Adipocyte (in vitro differentiated cells): ENCODE measurements at regions not wholly inside any gene's neighbourhood (a gene's known extent, or its start where the extent isn't known, plus 50 kb on each side); places are given as distances from the start of the nearest gene placed in this dataset.
"Not testable (repeated sequence)": the region's sequence is repeated elsewhere in the genome, so short reads cannot be mapped to it uniquely, and the experiment has no call there.

ENCODE experiments used
- DNase-seq: peaks from one replicate; pipeline ENCODE4 v3.0.0-alpha.2; 2015; ENCODE audit warnings: low read depth
- H3K27me3 ChIP-seq: replicated peaks from 2 replicates; pipeline ENCODE4 v1.7.0; 2013; ENCODE audit warnings: mild to moderate bottlenecking, low read length, moderate library complexity; ENCODE audit not compliant: control insufficient read depth, insufficient read depth
- H3K36me3 ChIP-seq: 2 replicates; pipeline ENCODE4 v1.7.0; 2013; ENCODE audit warnings: low read length, mild to moderate bottlenecking, moderate library complexity; ENCODE audit not compliant: control insufficient read depth, insufficient read depth, severe bottlenecking
- H3K4me1 ChIP-seq: 2 replicates; pipeline ENCODE4 v1.7.0; 2013; ENCODE audit warnings: mild to moderate bottlenecking, low read length, moderate library complexity; ENCODE audit not compliant: control insufficient read depth, insufficient read depth
- H3K4me3 ChIP-seq: 2 replicates; pipeline ENCODE4 v1.7.0; 2013; ENCODE audit warnings: mild to moderate bottlenecking, low read length, moderate library complexity
- H3K9ac ChIP-seq: 2 replicates; pipeline ENCODE4 v1.7.0; 2013; ENCODE audit warnings: mild to moderate bottlenecking, low read length, moderate library complexity
- H3K9me3 ChIP-seq: 2 replicates; pipeline ENCODE4 v1.7.0; 2013; ENCODE audit warnings: mild to moderate bottlenecking, low read length, moderate library complexity; ENCODE audit not compliant: control insufficient read depth

- DNase-seq, H3K9ac ChIP-seq, H3K9me3 ChIP-seq, H3K4me1 ChIP-seq, H3K4me3 ChIP-seq, H3K27me3 ChIP-seq, H3K36me3 ChIP-seq: not testable (repeated sequence)
Observed at GRCh38 chr15:20060838-20061237, 480.8 kb downstream of the GOLGA6L6 start.

DNA sequence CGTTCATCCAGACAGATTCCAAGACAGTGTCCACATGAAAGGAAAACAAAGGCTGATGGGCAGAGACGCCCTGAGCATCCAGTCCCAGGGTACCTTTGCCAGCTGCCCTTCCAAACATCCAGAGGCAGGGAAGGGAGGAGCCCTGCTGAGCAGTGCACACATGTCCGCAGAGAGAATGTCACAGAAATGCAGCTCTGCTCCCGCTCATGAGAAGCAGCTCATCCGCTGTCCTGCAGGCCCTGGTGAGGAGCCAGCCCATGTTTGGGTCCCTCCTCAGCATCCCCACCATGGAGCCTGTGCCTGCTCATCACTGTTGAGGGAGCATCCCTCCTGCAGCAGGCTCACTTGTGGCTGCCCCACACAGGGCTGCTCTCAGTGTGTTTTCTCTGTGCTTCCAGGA, 484.7 kb downstream of the GOLGA6L6 start:
- H3K4me1 ChIP-seq, H3K4me3 ChIP-seq, DNase-seq, H3K36me3 ChIP-seq, H3K9ac ChIP-seq, H3K9me3 ChIP-seq, H3K27me3 ChIP-seq: not testable (repeated sequence)

DNA sequence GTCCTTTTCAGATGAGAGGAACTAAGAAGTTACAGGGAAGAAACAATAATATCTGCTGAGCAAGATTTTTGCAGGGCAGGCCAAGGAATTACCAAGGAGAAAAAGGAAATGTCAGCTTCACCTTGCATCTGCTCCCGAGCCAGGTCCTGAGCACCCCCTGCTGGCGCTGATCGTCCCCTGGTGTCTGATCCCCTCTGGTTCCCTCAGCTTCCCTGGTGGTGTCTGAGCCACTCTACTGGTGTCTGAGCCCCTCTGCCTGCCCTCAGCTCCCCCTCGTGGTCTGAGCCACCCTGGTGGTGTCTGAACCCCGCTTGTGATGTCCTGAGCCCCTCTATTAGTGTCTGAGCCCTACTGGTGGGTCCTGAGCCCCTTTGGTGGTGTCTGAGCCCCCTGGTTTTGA, 485.7 kb downstream of the GOLGA6L6 start:
- not testable (repeated sequence) for H3K4me1 ChIP-seq, H3K27me3 ChIP-seq, H3K4me3 ChIP-seq, H3K36me3 ChIP-seq, H3K9ac ChIP-seq, DNase-seq, H3K9me3 ChIP-seq

- H3K9ac ChIP-seq, H3K9me3 ChIP-seq, H3K27me3 ChIP-seq, H3K36me3 ChIP-seq, H3K4me3 ChIP-seq, H3K4me1 ChIP-seq, DNase-seq: not testable (repeated sequence)
Observed at GRCh38 chr15:20048189-20048588, 493.4 kb downstream of the GOLGA6L6 start.

DNA sequence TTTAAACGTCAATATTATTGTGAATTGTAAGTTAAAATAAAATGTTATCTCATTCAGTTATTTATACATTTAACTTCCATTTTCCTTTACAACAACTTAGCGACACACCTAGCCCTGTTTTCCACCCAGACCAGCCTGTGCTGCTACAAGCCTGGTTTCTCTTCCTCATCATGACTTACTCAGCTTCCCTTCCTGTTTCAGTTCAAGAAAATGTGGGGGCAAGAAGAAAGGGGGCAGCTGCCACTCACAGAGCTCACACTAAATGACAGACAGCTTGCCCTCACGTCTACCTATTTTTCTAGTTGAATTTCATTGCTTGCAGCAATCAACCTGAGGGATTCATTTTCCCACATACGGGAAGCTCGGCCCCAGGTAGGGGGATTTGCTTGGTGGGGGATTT, 496.4 kb downstream of the GOLGA6L6 start:
- not testable (repeated sequence) for H3K9me3 ChIP-seq, DNase-seq, H3K4me3 ChIP-seq, H3K36me3 ChIP-seq, H3K4me1 ChIP-seq, H3K9ac ChIP-seq, H3K27me3 ChIP-seq

DNA sequence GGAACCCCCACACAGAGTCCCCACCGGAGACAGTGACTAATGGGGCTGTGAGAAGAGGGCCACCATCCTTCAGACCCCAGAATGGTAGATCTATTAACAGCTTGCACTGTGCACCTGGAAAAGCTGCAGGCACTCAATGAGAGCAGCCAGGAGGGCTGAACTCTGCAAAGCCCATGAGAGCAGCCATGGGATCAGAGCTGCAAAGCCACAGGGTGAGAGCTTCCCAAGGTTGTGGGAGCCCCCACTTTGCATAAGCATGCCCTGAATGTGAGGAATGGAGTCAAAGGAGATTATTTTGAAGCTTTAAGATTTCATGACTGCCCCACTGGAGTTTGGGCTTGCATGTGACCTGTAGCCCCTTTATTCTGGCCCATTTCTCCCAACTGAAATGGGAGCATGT, 500.9 kb downstream of the GOLGA6L6 start:
- not testable (repeated sequence) for H3K4me3 ChIP-seq, H3K9ac ChIP-seq, DNase-seq, H3K9me3 ChIP-seq, H3K27me3 ChIP-seq, H3K36me3 ChIP-seq, H3K4me1 ChIP-seq

GRCh38 chr15:20025040-20025439, 516.6 kb downstream of the GOLGA6L6 start:
- H3K9me3 ChIP-seq, H3K4me1 ChIP-seq, H3K36me3 ChIP-seq, H3K9ac ChIP-seq, H3K4me3 ChIP-seq, DNase-seq, H3K27me3 ChIP-seq: not testable (repeated sequence)

- H3K4me1 ChIP-seq, H3K9ac ChIP-seq, H3K27me3 ChIP-seq, H3K9me3 ChIP-seq, DNase-seq, H3K36me3 ChIP-seq, H3K4me3 ChIP-seq: not testable (repeated sequence)
Observed at GRCh38 chr15:20022349-20022748, 519.3 kb downstream of the GOLGA6L6 start.

- H3K9ac ChIP-seq, H3K4me3 ChIP-seq, H3K4me1 ChIP-seq, H3K36me3 ChIP-seq, H3K27me3 ChIP-seq, DNase-seq, H3K9me3 ChIP-seq: not testable (repeated sequence)
Observed at GRCh38 chr15:20021351-20021750, 520.2 kb downstream of the GOLGA6L6 start.

DNA sequence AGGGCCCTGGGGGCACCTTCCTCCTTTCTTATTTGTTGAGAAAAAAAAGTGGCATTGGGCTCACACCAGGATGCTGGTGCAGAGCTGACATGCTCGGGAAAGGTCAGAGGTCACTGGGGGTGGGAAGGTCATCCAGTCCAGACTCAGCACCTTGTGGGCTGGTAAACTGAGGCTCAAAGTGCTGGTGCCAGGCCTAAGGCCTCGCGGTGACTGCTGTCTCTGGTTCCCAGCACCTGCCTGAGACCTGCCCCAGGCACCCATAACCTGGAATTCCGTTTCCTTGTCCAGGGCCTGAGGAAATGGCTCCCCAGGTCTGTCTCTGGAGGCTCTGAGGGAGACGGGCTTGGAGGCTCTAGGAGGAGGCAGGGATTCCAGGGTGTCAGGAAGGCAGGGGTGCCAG, 521.0 kb downstream of the GOLGA6L6 start:
- not testable (repeated sequence) for H3K36me3 ChIP-seq, H3K27me3 ChIP-seq, H3K4me1 ChIP-seq, DNase-seq, H3K4me3 ChIP-seq, H3K9me3 ChIP-seq, H3K9ac ChIP-seq

DNA sequence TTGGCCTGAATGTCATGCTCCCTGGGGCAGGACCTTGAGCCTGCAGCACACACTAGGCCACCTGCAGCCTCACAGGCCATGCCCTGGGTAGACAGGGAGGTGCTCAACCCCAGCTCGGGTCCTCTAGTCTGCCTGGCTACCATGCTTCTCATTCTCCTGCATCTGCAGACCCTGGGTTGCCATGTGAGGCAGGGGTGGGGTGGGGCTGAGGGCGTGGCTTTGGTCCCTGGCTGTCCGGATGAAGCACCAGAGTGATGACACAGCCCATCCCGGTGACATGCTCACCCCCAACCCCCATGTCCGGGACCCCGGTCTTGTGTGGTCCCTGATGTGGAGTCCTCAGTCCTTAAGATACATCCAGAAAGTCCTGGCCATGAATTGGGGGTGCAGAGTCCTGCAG, 521.8 kb downstream of the GOLGA6L6 start:
- not testable (repeated sequence) for H3K4me1 ChIP-seq, H3K9ac ChIP-seq, H3K9me3 ChIP-seq, H3K4me3 ChIP-seq, H3K27me3 ChIP-seq, H3K36me3 ChIP-seq, DNase-seq

- not testable (repeated sequence) for H3K4me1 ChIP-seq, H3K9ac ChIP-seq, DNase-seq, H3K9me3 ChIP-seq, H3K36me3 ChIP-seq, H3K4me3 ChIP-seq, H3K27me3 ChIP-seq
Observed at GRCh38 chr15:20017581-20017980, 524.0 kb downstream of the GOLGA6L6 start.
